Epithelial cell of proximal tubule (primary cell): ENCODE measurements at regions not wholly inside any gene's neighbourhood (a gene's known extent, or its start where the extent isn't known, plus 50 kb on each side); places are given as distances from the start of the nearest gene placed in this dataset.

Experiments used
- DNase-seq: peaks from one replicate; pipeline ENCODE4 v3.0.0-alpha.2; 2011; ENCODE audit warnings: low read depth
- H3K4me3 ChIP-seq: 2 replicates; pipeline ENCODE4 v1.5.1; 2011; ENCODE audit warnings: low read depth, mild to moderate bottlenecking, low read length
- TF ChIP-seq, protein P1 (sequence below): conservative IDR thresholded peaks from 2 replicates; pipeline ENCODE4 v1.5.1; 2012; ENCODE audit warnings: low read depth, mild to moderate bottlenecking, low read length

DNA sequence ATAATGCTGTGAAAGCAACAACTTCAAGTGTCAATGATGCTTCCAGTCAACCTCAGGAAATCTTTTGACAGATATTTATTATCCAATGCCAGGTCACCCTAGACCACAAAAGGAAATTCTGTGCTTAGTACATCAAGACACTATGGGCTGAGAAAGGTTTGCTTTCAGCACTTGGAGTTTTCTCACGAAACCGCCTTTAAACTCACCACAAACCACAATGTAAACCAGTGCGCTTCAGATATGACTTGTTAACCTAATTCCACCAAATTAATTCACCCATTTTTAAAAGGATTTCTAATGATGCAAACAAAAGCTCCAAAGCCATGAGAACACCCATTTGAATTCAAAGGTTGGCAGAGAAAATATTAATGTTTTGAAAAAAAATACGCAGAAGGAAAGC lies 292.9 kb upstream of the NR2F2 start:
- DNase-seq: no peak
- TF ChIP-seq, protein P1, sequence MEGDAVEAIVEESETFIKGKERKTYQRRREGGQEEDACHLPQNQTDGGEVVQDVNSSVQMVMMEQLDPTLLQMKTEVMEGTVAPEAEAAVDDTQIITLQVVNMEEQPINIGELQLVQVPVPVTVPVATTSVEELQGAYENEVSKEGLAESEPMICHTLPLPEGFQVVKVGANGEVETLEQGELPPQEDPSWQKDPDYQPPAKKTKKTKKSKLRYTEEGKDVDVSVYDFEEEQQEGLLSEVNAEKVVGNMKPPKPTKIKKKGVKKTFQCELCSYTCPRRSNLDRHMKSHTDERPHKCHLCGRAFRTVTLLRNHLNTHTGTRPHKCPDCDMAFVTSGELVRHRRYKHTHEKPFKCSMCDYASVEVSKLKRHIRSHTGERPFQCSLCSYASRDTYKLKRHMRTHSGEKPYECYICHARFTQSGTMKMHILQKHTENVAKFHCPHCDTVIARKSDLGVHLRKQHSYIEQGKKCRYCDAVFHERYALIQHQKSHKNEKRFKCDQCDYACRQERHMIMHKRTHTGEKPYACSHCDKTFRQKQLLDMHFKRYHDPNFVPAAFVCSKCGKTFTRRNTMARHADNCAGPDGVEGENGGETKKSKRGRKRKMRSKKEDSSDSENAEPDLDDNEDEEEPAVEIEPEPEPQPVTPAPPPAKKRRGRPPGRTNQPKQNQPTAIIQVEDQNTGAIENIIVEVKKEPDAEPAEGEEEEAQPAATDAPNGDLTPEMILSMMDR: no peak
- no peak overlapping the region for H3K4me3 ChIP-seq

DNA sequence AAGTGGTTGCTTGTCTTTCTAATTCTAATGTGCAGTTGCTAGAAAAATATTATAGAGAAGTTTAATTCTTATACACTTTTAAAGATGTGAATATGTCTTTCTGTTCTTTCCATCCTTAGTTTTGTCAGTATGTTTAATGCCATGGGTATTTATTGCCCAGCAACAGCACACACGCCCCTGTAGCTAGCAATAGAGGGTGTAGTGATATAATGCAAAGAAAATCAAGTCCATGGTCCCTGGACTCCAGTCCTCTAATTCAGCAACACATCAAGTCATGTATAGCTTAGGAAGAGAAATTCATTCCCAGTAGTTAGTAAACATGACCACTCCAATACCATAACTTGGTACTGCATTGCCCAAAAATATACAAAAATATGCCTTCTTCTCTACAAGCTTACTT lies 292.4 kb upstream of the NR2F2 start:
- TF ChIP-seq, protein P1: no peak
- H3K4me3 ChIP-seq: no peak overlapping the region
- no peak for DNase-seq

DNA sequence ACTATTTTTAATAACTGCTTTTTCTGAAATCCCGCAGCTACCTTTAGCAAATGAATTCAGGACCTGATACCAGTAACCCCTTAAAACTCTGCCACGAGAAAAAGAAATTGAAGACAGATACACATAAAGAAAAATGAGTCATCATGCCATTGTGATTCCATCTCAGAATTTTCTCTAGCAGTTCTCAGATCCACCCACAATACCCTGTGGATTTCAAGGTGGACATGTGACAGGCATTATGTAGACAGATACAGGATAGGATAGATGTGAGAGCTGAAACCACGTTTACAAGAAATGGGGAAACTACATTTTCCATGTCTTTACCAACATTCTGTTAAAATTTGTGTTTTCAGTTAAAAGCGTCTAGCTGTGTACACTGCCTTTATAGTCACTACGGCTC lies 291.9 kb upstream of the NR2F2 start:
- TF ChIP-seq, protein P1: no peak
- DNase-seq: no peak
- H3K4me3 ChIP-seq: no peak overlapping the region

DNA sequence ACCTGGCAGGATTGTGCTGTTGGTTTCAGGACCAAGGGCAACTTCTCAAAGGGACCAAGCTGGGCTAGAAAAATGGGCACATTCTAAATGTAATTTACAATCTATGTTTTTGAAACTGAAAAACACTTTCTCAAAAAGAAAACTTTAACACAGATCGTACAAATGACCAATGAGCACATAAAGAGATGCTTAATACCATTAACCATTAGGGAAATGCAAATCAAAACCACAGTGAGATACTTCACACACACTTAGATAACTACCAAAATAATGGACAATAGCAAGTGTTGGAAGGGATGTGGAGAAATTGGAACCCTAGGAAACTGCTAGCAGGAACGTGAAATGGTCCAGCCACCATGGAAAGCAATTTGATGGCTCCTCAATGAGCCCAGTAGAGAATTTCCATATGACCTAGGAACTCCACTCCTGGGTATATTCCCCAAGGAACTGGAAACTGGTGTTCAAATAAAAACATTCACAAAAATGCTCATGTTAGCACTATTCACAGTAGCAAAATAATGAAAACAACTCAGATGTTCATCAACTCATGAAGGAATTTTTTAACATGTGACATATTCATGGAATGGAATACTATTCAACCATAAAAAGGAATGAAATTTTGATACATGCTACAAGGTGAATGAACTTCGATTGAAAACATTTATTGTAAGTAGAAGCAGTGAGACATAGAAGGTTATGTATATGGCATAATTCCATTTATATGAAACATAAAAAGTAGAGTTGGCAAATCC lies 288.3 kb upstream of the NR2F2 start:
- no peak overlapping the region for H3K4me3 ChIP-seq
- DNase-seq: no peak
- TF ChIP-seq, protein P1: no peak

DNA sequence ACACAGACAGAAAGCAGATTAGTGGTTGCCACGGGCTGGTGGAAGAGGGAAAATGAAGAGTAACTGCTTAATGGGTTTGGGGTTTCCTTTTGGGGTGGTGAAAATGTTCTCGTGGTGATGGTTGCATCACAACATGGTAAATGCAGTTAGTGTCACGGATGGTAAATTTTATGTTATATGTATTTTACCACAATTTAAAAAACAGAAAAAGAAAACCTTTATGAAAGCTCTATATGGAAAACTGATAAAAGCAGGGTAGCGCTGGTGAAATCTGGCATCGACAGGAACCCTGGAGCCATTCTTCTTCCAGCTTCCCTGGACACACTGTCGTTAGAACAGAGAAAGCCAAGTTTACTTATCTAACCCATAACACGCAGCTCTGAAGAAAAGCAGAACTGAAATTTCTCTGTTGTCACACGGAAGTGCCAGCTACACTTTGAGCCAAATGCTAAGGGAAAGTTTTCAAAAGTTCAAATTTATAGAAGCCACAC lies 287.7 kb upstream of the NR2F2 start:
- TF ChIP-seq, protein P1: no peak
- DNase-seq: no peak
- H3K4me3 ChIP-seq: no peak overlapping the region

DNA sequence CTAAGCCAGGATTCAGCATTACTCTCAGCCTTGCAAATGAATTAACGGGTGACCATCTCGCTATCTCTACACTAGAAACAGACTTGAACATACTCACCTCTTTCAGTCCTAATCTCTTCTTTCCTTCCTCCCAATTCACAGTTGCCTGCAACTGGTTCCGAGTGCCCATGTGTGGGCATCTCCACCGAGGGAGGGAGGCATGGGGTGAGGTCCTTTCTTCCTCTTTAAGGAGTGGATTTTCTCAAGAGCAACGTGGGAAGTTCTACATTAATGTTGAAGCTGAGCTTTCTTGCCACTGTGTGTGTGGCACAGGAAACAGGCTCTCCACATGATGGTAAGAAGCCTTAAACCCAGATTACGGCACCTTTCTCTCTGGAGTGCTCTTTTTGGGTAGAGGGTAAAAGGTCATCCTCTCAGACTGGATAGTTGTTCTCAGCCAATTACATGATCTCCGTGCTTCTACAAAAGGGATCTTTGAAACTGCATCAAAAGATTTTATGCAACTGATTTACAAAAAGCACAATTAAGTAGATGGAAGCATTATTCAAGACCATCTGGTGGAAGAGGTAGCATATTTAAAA lies 286.8 kb upstream of the NR2F2 start:
- TF ChIP-seq, protein P1: no peak
- no peak overlapping the region for H3K4me3 ChIP-seq
- no peak for DNase-seq
